Upper lobe of right lung (tissue), 1 donor: ENCODE measurements at regions not wholly inside any gene's neighbourhood (a gene's known extent, or its start where the extent isn't known, plus 50 kb on each side); places are given as distances from the start of the nearest gene placed in this dataset.
"Not testable (repeated sequence)": the region's sequence is repeated elsewhere in the genome, so short reads cannot be mapped to it uniquely, and the experiment has no call there.

ENCODE experiments used
- ATAC-seq: fragments of 200-7000 bp; cut with Tn5 transposase; one replicate; pipeline ENCODE4 v1.9.1; 2020; ENCODE audit warnings: mild to moderate bottlenecking, moderate library complexity
- DNase-seq: peaks from one replicate; pipeline ENCODE4 v3.0.0-alpha.2; 2020
- H3K27ac ChIP-seq: fragments of 200-600 bp; one replicate; pipeline ENCODE4 v1.8.0; 2022
- H3K27me3 ChIP-seq: fragments of 200-600 bp; one replicate; pipeline ENCODE4 v1.8.0; 2022; ENCODE audit warnings: mild to moderate bottlenecking
- H3K36me3 ChIP-seq: fragments of 200-600 bp; one replicate; pipeline ENCODE4 v1.8.0; 2022
- H3K4me1 ChIP-seq: fragments of 200-600 bp; one replicate; pipeline ENCODE4 v1.8.0; 2022
- H3K4me3 ChIP-seq: fragments of 200-600 bp; one replicate; pipeline ENCODE4 v1.8.0; 2022; ENCODE audit warnings: mild to moderate bottlenecking
- H3K9me3 ChIP-seq: fragments of 200-600 bp; one replicate; pipeline ENCODE4 v1.8.0; 2022
- intact Hi-C: fragments of 100-400 bp; cut with DNase I; formaldehyde crosslinking; loops from one replicate; pipeline ENCODE4 v1.11.0; 2022
- TF ChIP-seq, protein P1 (sequence below): fragments of 200-600 bp; IDR thresholded peaks from one replicate; pipeline ENCODE4 v1.8.0; 2022; ENCODE audit warnings: antibody characterized with exemption
- donor health status: DM: no; HTN: yes; CAD: no; lungs with severe emphysema.

DNA sequence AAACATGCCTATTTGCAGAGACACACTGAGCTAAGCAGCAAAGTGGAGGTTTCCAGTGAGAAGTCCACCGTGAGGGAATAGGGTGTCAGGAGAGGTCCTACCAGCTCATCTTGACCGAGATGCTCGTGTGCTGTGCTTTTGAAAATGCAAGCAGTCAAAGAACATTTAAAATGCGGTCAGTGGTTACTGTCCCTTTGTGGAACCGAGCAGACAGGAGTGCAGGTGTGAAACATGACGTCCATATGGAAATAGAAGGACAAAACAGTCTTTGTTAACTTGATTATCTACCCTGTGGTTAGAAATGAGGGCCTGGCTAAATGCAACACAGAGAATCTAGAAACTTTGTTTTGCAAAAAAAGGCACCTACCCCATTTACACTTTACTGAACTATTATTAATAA, 473.3 kb downstream of the SPATA31A6 start:
- H3K36me3 ChIP-seq, ATAC-seq, H3K27me3 ChIP-seq, H3K4me1 ChIP-seq, H3K9me3 ChIP-seq, H3K4me3 ChIP-seq, intact Hi-C loops, DNase-seq, H3K27ac ChIP-seq: not testable (repeated sequence)

DNA sequence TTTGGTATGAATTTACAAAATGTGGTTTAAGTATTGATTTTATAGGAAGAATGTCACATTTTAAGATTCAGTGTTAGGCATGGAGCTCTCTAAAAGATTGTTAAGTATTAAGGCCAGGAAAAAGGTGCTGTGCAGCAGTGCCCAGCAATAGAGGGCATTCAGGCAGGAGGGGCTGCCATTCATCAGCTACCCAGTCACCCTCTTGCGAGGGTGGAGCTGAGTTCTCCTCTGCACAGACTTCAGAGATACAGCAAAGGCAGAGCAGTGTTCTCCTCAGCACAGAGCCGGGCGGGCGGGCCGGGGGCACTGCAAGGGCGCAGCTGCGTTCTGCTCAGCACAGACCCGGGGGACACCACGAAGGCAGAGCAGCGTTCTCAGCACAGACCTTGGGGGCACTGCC, 474.0 kb downstream of the SPATA31A6 start:
- DNase-seq, H3K4me3 ChIP-seq, ATAC-seq, H3K27me3 ChIP-seq, H3K36me3 ChIP-seq, H3K9me3 ChIP-seq, intact Hi-C loops, H3K4me1 ChIP-seq, H3K27ac ChIP-seq: not testable (repeated sequence)

DNA sequence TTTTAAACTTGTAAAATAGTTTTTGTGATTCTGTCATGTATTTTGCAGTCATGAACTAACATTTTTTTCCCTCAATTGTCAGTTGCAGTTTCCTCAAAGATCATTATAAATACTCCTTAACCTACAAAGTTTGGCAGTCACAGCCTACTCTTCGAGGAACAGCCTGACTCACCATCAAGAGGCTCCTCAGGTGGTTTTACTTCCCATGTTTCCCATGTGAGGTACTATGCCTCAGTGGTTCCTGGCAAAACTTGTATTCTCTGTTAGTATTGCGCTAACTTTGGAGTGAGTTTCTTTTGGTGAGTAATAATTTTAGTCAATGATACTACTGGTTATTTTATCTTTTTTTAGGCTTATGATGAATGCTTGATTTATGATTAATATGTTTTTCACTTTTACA, 513.7 kb downstream of the SPATA31A6 start:
- intact Hi-C loops, H3K4me1 ChIP-seq, DNase-seq, H3K9me3 ChIP-seq, ATAC-seq, H3K27me3 ChIP-seq, H3K4me3 ChIP-seq, H3K36me3 ChIP-seq, H3K27ac ChIP-seq: not testable (repeated sequence)

DNA sequence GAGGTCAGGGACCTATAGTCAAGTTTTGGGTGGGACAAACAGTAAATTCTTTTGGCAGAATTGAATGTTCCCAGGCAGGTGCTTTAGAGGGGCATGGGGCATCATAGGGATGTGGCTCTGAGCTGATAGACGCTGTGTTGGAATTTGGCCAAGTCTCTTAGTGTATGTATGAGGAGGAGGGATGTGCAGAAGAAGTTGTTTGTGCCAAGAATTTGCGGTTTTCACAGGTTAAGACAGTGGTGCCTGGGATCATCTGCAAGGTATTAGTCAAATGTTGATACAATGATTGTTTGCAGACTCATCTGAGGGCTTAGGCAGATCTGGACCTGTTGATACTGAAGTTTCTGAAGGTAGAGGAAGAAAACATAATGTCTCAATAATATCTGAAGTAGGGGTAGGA, 519.4 kb downstream of the SPATA31A6 start:
- H3K4me1 ChIP-seq, intact Hi-C loops, H3K27me3 ChIP-seq, H3K9me3 ChIP-seq, H3K27ac ChIP-seq, DNase-seq, H3K36me3 ChIP-seq, ATAC-seq, H3K4me3 ChIP-seq: not testable (repeated sequence)

DNA sequence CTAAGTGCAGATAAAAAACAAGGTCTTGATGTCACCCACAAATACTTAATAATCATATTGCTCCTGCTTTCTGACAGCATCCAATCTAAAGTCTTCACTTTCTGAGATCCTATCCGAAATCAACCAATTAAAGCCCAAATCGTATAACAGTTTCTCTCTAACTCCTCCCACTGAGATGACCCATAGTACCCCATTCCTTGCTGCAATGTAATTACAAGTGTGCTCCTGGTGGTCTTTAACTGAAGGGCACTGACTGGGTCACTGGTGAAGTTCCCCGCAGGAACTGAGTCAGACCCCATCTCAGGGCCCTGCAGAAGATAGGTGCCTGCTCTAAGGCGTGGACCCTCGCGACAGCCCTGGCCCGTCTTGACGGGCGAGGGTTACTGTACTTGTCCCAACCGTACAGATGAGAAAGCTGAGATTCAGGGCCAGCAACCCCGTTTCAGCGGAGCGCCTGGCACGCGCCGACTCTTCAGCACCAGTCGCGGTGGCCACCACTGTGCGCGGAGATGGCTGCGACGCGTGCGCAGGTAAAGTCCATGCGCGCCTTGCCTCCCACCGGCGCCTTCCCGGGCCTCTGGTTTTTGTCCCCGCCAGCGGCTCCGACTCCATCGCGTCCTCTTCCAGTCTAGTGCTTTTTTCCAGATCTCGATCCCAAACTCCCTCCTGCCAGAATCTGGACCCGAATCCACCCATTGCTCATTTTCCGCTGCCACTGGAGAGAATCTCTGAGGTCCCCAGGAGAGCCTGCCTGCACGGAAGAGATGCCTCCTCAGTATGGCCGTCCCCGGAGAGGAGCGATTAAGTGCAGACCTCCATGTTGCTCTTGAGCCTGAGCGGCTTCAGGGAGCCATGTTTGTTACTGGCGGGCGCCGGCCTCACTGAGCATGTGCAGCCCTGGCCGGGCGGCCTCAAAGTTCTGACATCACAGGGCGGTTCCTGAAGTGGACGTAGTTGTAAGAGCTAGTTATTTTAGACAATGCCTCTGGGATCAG, 541.7 kb downstream of the SPATA31A6 start:
- not testable (repeated sequence) for H3K4me3 ChIP-seq, DNase-seq, ATAC-seq

DNA sequence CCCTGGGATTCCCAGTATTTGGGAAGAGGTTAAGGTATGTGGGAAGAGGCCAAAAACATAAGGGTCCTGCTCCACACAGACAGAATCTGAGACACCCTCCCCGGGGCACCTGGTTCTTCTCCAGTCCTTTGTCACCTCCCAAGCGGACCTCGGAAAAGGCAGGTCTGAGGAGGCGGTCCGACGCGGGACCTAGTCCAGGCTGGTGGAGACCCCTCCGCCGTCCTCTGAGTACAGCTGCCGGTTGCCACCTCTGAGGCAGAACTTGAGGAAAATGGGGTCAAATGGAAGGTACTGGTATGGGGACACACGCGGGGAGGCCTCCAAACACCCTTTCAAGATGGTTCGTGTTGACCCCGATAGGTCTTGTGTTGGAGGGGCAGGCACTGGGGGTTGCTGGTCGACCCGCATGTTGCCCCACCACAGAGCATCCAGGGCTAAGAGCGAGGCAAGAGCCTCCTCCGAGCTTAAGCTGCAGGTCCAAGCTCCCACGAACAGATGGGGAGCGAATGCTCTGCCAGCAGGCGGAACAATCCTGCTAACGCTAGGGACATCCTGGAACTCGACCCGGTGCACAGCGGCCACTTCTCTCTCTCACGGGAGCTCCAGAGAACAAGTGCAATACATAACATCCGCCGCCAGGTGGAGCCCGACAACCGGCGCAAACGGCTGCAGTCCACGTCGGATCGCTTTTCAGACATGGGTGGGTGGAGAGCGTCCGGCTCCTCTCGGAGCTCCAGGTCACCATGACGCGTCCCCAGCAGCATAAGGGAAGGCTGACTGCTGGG, 559.8 kb downstream of the SPATA31A6 start:
- H3K27me3 ChIP-seq, H3K4me1 ChIP-seq, H3K36me3 ChIP-seq, H3K4me3 ChIP-seq, H3K27ac ChIP-seq, intact Hi-C loops, H3K9me3 ChIP-seq: not testable (repeated sequence)
- TF ChIP-seq, protein P1, sequence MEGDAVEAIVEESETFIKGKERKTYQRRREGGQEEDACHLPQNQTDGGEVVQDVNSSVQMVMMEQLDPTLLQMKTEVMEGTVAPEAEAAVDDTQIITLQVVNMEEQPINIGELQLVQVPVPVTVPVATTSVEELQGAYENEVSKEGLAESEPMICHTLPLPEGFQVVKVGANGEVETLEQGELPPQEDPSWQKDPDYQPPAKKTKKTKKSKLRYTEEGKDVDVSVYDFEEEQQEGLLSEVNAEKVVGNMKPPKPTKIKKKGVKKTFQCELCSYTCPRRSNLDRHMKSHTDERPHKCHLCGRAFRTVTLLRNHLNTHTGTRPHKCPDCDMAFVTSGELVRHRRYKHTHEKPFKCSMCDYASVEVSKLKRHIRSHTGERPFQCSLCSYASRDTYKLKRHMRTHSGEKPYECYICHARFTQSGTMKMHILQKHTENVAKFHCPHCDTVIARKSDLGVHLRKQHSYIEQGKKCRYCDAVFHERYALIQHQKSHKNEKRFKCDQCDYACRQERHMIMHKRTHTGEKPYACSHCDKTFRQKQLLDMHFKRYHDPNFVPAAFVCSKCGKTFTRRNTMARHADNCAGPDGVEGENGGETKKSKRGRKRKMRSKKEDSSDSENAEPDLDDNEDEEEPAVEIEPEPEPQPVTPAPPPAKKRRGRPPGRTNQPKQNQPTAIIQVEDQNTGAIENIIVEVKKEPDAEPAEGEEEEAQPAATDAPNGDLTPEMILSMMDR: peak; percentile 70
- DNase-seq (peak; percentile 84), ATAC-seq (peak; percentile 95)

More for the DNA sequence above, 541.7 kb downstream of the SPATA31A6 start:
- H3K27me3 ChIP-seq, H3K36me3 ChIP-seq, H3K27ac ChIP-seq, intact Hi-C loops, H3K4me1 ChIP-seq, H3K9me3 ChIP-seq: not testable (repeated sequence)

DNA sequence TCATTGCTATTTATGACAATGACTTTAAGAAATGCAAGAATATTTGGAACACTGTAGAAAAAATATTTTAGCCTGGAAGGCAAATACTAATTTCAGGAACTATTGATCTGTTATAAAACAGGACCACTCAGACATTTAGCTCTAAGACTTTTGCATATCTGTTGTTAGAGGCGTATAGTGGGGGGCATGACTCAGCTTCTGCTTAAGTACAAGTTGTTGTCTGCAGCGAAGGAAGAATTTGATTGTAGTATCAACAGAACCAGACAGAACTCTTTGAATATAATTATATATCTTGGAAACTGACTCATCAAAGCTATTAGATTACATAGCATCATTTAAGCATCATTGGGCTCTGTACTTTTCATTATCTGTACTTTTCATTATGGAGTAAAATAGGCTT, 573.8 kb downstream of the SPATA31A6 start:
- DNase-seq, H3K4me3 ChIP-seq, H3K4me1 ChIP-seq, H3K27ac ChIP-seq, intact Hi-C loops, ATAC-seq, H3K36me3 ChIP-seq, H3K27me3 ChIP-seq, H3K9me3 ChIP-seq: not testable (repeated sequence)

DNA sequence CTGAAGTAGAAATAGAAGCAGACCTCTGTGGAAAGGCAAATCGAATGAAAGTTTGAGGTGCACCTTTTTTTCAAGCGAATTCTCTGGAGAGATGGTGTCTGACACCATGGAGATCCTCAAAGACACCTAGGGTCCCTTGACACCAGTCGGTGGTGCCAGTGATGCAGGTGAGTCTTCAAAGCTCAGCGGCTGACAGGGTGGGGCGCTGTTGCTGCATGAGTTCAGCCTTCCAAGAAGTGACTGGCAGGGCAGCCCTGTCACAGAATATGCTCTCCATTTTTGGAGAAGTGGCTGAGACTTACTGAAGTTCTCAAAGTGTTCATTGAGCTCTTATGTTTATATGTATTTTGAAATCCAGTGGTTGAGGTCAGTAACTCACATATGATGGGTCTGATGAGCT, 575.9 kb downstream of the SPATA31A6 start:
- ATAC-seq, H3K27me3 ChIP-seq, H3K36me3 ChIP-seq, DNase-seq, H3K4me3 ChIP-seq, H3K4me1 ChIP-seq, H3K9me3 ChIP-seq, H3K27ac ChIP-seq, intact Hi-C loops: not testable (repeated sequence)

DNA sequence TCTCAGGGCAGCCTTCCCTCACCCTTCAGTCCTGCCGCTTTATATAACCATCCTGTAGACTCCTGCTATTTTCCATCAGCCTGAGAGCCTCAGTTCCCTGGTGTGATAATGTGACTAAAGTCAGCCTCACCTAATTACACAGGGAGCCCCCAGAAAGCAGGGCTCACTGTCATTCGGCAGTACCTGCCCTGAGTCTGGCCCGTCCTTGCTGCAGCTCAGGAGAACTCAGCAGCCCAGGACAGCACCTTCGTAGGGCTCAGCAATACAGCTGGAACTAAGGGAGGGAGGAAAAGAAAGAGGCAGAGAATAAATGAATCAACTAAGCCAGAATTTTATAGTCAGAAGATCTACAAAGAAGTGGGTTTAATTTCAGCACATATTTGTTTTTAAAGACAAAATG, 598.7 kb downstream of the SPATA31A6 start:
- H3K4me1 ChIP-seq, H3K9me3 ChIP-seq, H3K27me3 ChIP-seq, DNase-seq, H3K36me3 ChIP-seq, H3K4me3 ChIP-seq, intact Hi-C loops, H3K27ac ChIP-seq: not testable (repeated sequence)
- ATAC-seq: peak; percentile 29

DNA sequence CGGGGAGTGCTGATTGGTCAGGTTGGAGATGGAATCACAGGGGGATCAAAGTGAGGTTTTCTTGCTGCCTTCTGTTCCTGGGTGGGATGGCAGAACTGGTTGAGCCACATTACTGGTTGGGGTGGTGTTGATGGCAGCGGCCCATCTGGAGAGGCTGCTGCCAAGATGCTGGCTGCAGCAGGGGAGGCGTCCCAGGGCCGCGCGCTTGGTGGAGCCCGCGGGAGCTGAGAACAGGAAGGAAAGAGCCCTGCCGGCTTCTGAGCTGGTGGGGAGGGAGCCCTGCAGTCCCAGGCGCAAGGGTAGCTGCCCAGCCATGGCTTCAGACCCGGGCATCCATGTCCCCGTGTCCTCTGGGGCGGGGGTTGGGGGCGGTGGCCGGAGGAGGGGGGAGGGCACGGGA, 609.3 kb downstream of the SPATA31A6 start:
- H3K27ac ChIP-seq, H3K36me3 ChIP-seq, ATAC-seq, H3K27me3 ChIP-seq, H3K4me1 ChIP-seq, DNase-seq, intact Hi-C loops, H3K9me3 ChIP-seq, H3K4me3 ChIP-seq: not testable (repeated sequence)
